Spleen (tissue), 11 donors: ENCODE measurements at regions not wholly inside any gene's neighbourhood (a gene's known extent, or its start where the extent isn't known, plus 50 kb on each side); places are given as distances from the start of the nearest gene placed in this dataset.
A peak's percentile ranks its signal among the peaks of the same experiment; 100 is the strongest.
"Not testable (repeated sequence)": the region's sequence is repeated elsewhere in the genome, so short reads cannot be mapped to it uniquely, and the experiment has no call there.

Experiments
- DNase-seq: peaks from one replicate; pipeline ENCODE4 v3.0.0-alpha.2; 2020
- H3K27ac ChIP-seq, 8 donors: fragments of 200-600 bp; sonication (generic) in 7 of 8; 1 replicate in 4 of 8; 2 replicates in 4 of 8; pipeline versions ENCODE4 v1.5.0 to v1.8.0; 2016 to 2021; ENCODE audit warnings: inconsistent platforms in 4 of 8, mild to moderate bottlenecking in 4 of 8, moderate library complexity in 1 of 8
- H3K27me3 ChIP-seq, 7 donors: fragments of 200-600 bp; sonication (generic) in 6 of 7; replicated peaks in 1 of 7; 1 replicate in 4 of 7; 2 replicates in 3 of 7; pipeline versions ENCODE4 v1.5.0 to v1.8.0; 2016 to 2021; ENCODE audit warnings: inconsistent platforms in 3 of 7, mild to moderate bottlenecking in 1 of 7
- H3K36me3 ChIP-seq, 6 donors: fragments of 200-600 bp; sonication (generic) in 5 of 6; 1 replicate in 4 of 6; 2 replicates in 2 of 6; pipeline versions ENCODE4 v1.5.0 to v1.8.0; 2016 to 2021; ENCODE audit warnings: inconsistent platforms in 2 of 6
- H3K4me1 ChIP-seq, 6 donors: fragments of 200-600 bp; sonication (generic) in 5 of 6; 1 replicate in 3 of 6; 2 replicates in 3 of 6; pipeline versions ENCODE4 v1.5.0 to v1.8.0; 2016 to 2021; ENCODE audit warnings: inconsistent platforms in 3 of 6
- H3K4me3 ChIP-seq, 8 donors: fragments of 200-600 bp; sonication (generic) in 7 of 8; 1 replicate in 4 of 8; 2 replicates in 4 of 8; pipeline versions ENCODE4 v1.5.0 to v1.8.0; 2016 to 2021; ENCODE audit warnings: inconsistent platforms in 4 of 8, mild to moderate bottlenecking in 4 of 8, moderate library complexity in 2 of 8
- H3K9me3 ChIP-seq, 8 donors: fragments of 200-600 bp; sonication (generic) in 7 of 8; 1 replicate in 4 of 8; 2 replicates in 4 of 8; pipeline versions ENCODE4 v1.5.0 to v1.8.0; 2016 to 2021; ENCODE audit warnings: inconsistent platforms in 4 of 8
- CTCF ChIP-seq, 11 experiments: fragments of 200-600 bp in 7 of 11; fragments of 450-650 bp in 4 of 11; sonication (generic) in 4 of 11; IDR thresholded peaks in 8 of 11; conservative IDR thresholded peaks in 3 of 11; 1 replicate in 7 of 11; 2 replicates in 4 of 11; pipeline versions ENCODE4 v1.4.0 to v1.8.0; 2016 to 2021; ENCODE audit warnings: antibody characterized with exemption in 11 of 11, inconsistent platforms in 4 of 11, mild to moderate bottlenecking in 1 of 11
- POLR2A ChIP-seq, 3 donors: fragments of 450-650 bp; IDR thresholded peaks; one replicate each; pipeline ENCODE4 v1.5.1; 2017; ENCODE audit warnings: antibody characterized with exemption in 3 of 3, mild to moderate bottlenecking in 1 of 3
- POLR2AphosphoS5 ChIP-seq, 3 donors: sonication (generic); formaldehyde crosslinking; IDR thresholded peaks; one replicate each; pipeline ENCODE4 v1.5.1; 2017; ENCODE audit warnings: antibody characterized with exemption in 3 of 3
- WGBS, 5 donors: extraction: QIAGEN DNeasy Blood & Tissue Kit in 3 of 5; methylation state at CpG; one replicate each; pipeline versions ENCODE4 v1.1.5 to v1.1.7; 2013 to 2018; 5-methylcytosine and 5-hydroxymethylcytosine counted together
- intact Hi-C: fragments of 100-400 bp; cut with DNase I; formaldehyde crosslinking; loops from one replicate; pipeline ENCODE4 v1.15.0; 2023; ENCODE audit warnings: low total_unique reads
- donor health status: healthy with polysubstance abuse.
- donor health status: DM: no; HTN: no; CAD: no; lungs with moderate emphysema.
- donor health status: DM: no; HTN: no; CAD: no.
- donor health status: Bipolar disorder and iron deficiency.
- donor health status: healthy.
- donor health status: DM: no; HTN: no; CAD: no.
- donor health status: DM: yes; HTN: yes; CAD: no.

- Histone ChIP-seq H3K9me3 (no peaks in the 10 kb centered on the region), H3K27ac (no peak overlapping the region), H3K4me3 (no peak overlapping the region), H3K4me1 (peaks cover 0 to 8% (median 0%) of the 10 kb centered on the region in 6 donors), H3K27me3 (no peaks in the 10 kb centered on the region), H3K36me3 (no peaks in the 10 kb centered on the region)
- intact Hi-C loops, result no loop called here
- WGBS, 5 donors, result 76 to 93% (median 79%) methylated on average over 1 of the region's 1 CpG
- no peak for DNase-seq
- no peak for TF ChIP-seq POLR2AphosphoS5 (IDR thresholded peaks at IDR 0.05)
- TF ChIP-seq CTCF (IDR thresholded peaks at IDR 0.05 in 8 of 11, conservative IDR thresholded peaks at IDR 0.05 in 3 of 11), result no peak
- no peak for TF ChIP-seq POLR2A (IDR thresholded peaks at IDR 0.05)
Measured at GRCh38 chr9:6105738-6106137, 90.3 kb upstream of the RANBP6 start.

GRCh38 chr9:6104406-6104805 is 89.0 kb upstream of the RANBP6 start:
- DNase-seq, H3K4me1 ChIP-seq, H3K4me3 ChIP-seq, intact Hi-C loops, H3K27ac ChIP-seq, H3K9me3 ChIP-seq, H3K36me3 ChIP-seq, H3K27me3 ChIP-seq: not testable (repeated sequence)
- WGBS, 5 donors, result 70 to 86% (median 72%) methylated on average over 3 of the region's 3 CpGs

- H3K9me3 ChIP-seq, H3K4me3 ChIP-seq, H3K27me3 ChIP-seq, H3K36me3 ChIP-seq, DNase-seq, H3K27ac ChIP-seq, intact Hi-C loops, H3K4me1 ChIP-seq: not testable (repeated sequence)
- 68 to 88% (median 85%) methylated on average over 3 of the region's 3 CpGs for WGBS, 5 donors
Measured at GRCh38 chr9:6103911-6104310, 88.5 kb upstream of the RANBP6 start.

- H3K9me3 ChIP-seq, H3K4me3 ChIP-seq, H3K27ac ChIP-seq, intact Hi-C loops, H3K36me3 ChIP-seq, H3K27me3 ChIP-seq, DNase-seq, H3K4me1 ChIP-seq: not testable (repeated sequence)
- WGBS, 5 donors, result 66 to 87% (median 82%) methylated on average over 3 to 4 of the region's 4 CpGs
Measured at GRCh38 chr9:6102336-6102987, 87.0 kb upstream of the RANBP6 start.

- H3K4me1 ChIP-seq, H3K9me3 ChIP-seq, H3K27ac ChIP-seq, H3K27me3 ChIP-seq, H3K4me3 ChIP-seq, DNase-seq, intact Hi-C loops, H3K36me3 ChIP-seq: not testable (repeated sequence)
- WGBS, 5 donors, result 81 to 95% (median 87%) methylated on average over 1 of the region's 1 CpG
Measured at GRCh38 chr9:6101725-6102124, 86.3 kb upstream of the RANBP6 start.

GRCh38 chr9:6099346-6099745 is 83.9 kb upstream of the RANBP6 start:
- H3K36me3 ChIP-seq, H3K4me3 ChIP-seq, H3K4me1 ChIP-seq, H3K27me3 ChIP-seq, H3K9me3 ChIP-seq, intact Hi-C loops, H3K27ac ChIP-seq, DNase-seq: not testable (repeated sequence)

GRCh38 chr9:6098431-6098830 is 83.0 kb upstream of the RANBP6 start:
- H3K4me1 ChIP-seq, result no peaks in the 10 kb centered on the region
- intact Hi-C loops, result no loop called here
- 66 to 84% (median 70%) methylated on average over 1 of the region's 1 CpG for WGBS, 5 donors
- no peak overlapping the region for H3K4me3 ChIP-seq
- no peaks in the 10 kb centered on the region for H3K27me3 ChIP-seq
- H3K27ac ChIP-seq, result peak overlapping the region in 1 of 8 donors; percentile 22
- no peaks in the 10 kb centered on the region for H3K36me3 ChIP-seq
- no peak for DNase-seq
- no peaks in the 10 kb centered on the region for H3K9me3 ChIP-seq
- TF ChIP-seq POLR2A (IDR thresholded peaks at IDR 0.05) (no peak), CTCF (IDR thresholded peaks at IDR 0.05 in 8 of 11, conservative IDR thresholded peaks at IDR 0.05 in 3 of 11) (no peak), POLR2AphosphoS5 (IDR thresholded peaks at IDR 0.05) (no peak)
